Fibroblast of lung (primary cell): ENCODE measurements at regions not wholly inside any gene's neighbourhood (a gene's known extent, or its start where the extent isn't known, plus 50 kb on each side); places are given as distances from the start of the nearest gene placed in this dataset.
"Not testable (repeated sequence)": the region's sequence is repeated elsewhere in the genome, so short reads cannot be mapped to it uniquely, and the experiment has no call there.

Experiments used
- DNase-seq, 2 donors: peaks; one replicate each; pipeline versions ENCODE4 v3.0.0 to v3.0.0-alpha.2; 2010; ENCODE audit warnings: low read depth in 2 of 2
- H2AFZ ChIP-seq: 2 replicates; pipeline ENCODE4 v1.5.1; 2012; ENCODE audit warnings: low read length, control low read depth, inconsistent platforms
- H3K27ac ChIP-seq: 2 replicates; pipeline ENCODE4 v1.5.1; 2011; ENCODE audit warnings: low read length, control low read depth; ENCODE audit not compliant: insufficient read depth
- H3K27me3 ChIP-seq: 2 replicates; pipeline ENCODE4 v1.5.1; 2011; ENCODE audit warnings: mild to moderate bottlenecking, low read length; ENCODE audit not compliant: control insufficient read depth, insufficient read depth
- H3K36me3 ChIP-seq: 2 replicates; pipeline ENCODE4 v1.5.1; 2011; ENCODE audit warnings: low read length; ENCODE audit not compliant: control insufficient read depth, insufficient read depth
- H3K4me1 ChIP-seq: 2 replicates; pipeline ENCODE4 v1.5.1; 2011; ENCODE audit warnings: low read length; ENCODE audit not compliant: control insufficient read depth, insufficient read depth; ENCODE audit errors: extremely low read depth
- H3K4me2 ChIP-seq: 2 replicates; pipeline ENCODE4 v1.5.1; 2011; ENCODE audit warnings: low read length, control low read depth; ENCODE audit not compliant: insufficient read depth; ENCODE audit errors: extremely low read depth
- H3K4me3 ChIP-seq, 4 experiments: fragments of 200-600 bp in 1 of 4; sonication (generic) in 1 of 4; replicated peaks in 1 of 4; 2 replicates each; pipeline ENCODE4 v1.5.1; 2011 to 2016; ENCODE audit warnings: low read length in 4 of 4, low read depth in 3 of 4, mild to moderate bottlenecking in 3 of 4, control low read depth in 2 of 4, inconsistent platforms in 1 of 4, mixed read lengths in 1 of 4; ENCODE audit not compliant: insufficient read depth in 1 of 4; ENCODE audit errors: control extremely low read depth in 1 of 4
- H3K79me2 ChIP-seq: 2 replicates; pipeline ENCODE4 v1.5.1; 2012; ENCODE audit warnings: mild to moderate bottlenecking, low read length, inconsistent platforms; ENCODE audit not compliant: control insufficient read depth, insufficient read depth
- H3K9ac ChIP-seq: 2 replicates; pipeline ENCODE4 v1.5.1; 2011; ENCODE audit warnings: mild to moderate bottlenecking, low read length, control low read depth; ENCODE audit not compliant: insufficient read depth
- H3K9me3 ChIP-seq: 2 replicates; pipeline ENCODE4 v1.5.1; 2012; ENCODE audit warnings: low read depth, low read length; ENCODE audit not compliant: control insufficient read depth, insufficient read depth
- H4K20me1 ChIP-seq: 2 replicates; pipeline ENCODE4 v1.5.1; 2011; ENCODE audit warnings: low read length; ENCODE audit not compliant: control insufficient read depth, insufficient read depth; ENCODE audit errors: extremely low read depth
- CTCF ChIP-seq, 2 donors: IDR thresholded peaks in 1 of 2; conservative IDR thresholded peaks in 1 of 2; 1 replicate in 1 of 2; 2 replicates in 1 of 2; pipeline ENCODE4 v1.5.1; 2011 to 2012; ENCODE audit warnings: low read length in 2 of 2, control low read depth in 1 of 2, inconsistent platforms in 1 of 2, low read depth in 1 of 2, mild to moderate bottlenecking in 1 of 2
- EZH2 ChIP-seq: IDR thresholded peaks from 2 replicates; pipeline ENCODE4 v1.5.1; 2012; ENCODE audit warnings: low read length, control low read depth, mild to moderate bottlenecking; ENCODE audit errors: missing control alignments

- peak overlapping the region in 1 of 4 experiments; percentile 12 for H3K4me3 ChIP-seq
- no peaks in the 10 kb centered on the region for H3K27me3 ChIP-seq
- peaks cover 7% of the 10 kb centered on the region for H3K4me1 ChIP-seq
- no peak overlapping the region for H2AFZ ChIP-seq
- peak; percentile 75 to 88 for DNase-seq
- H3K9ac ChIP-seq = no peak overlapping the region
- H3K27ac ChIP-seq = no peak overlapping the region
- H4K20me1 ChIP-seq = no peaks in the 10 kb centered on the region
- H3K36me3 ChIP-seq = no peaks in the 10 kb centered on the region
- H3K4me2 ChIP-seq = no peak overlapping the region
- no peak for TF ChIP-seq CTCF (conservative IDR thresholded peaks at IDR 0.05 in 1 of 2, IDR thresholded peaks at IDR 0.05 in 1 of 2; ENCODE audit: low read depth in 1 of 2, low read length in 2 of 2)
- TF ChIP-seq EZH2 = no peak
- no peaks in the 10 kb centered on the region for H3K9me3 ChIP-seq
- no peaks in the 10 kb centered on the region for H3K79me2 ChIP-seq
These were observed 161.3 kb downstream of the SOX4 start for GRCh38 chr6:21754891-21755290.

DNA sequence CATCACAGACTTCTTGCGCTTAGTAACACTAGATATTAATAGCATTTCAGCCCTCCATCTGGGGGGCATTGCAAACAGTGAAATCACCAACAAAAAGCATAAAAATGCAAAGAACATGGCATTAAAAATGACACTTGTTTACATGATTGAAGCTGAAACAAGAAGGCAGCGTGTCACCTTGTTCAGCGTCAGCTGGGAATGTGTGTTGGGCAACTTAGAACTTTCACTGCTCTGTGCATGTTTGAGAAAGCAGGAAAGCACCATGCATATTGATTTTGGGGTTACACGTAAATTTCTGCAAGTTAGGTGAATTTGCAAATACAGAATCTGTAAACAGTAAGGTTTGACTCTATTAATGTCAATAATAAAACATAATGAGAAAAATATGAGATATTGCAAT lies 162.9 kb downstream of the SOX4 start:
- DNase-seq = no peak
- Histone ChIP-seq H3K27ac (no peak overlapping the region), H3K27me3 (no peaks in the 10 kb centered on the region), H3K4me3 (no peak overlapping the region), H2AFZ (no peak overlapping the region), H3K36me3 (no peaks in the 10 kb centered on the region), H3K79me2 (no peaks in the 10 kb centered on the region), H3K9me3 (no peaks in the 10 kb centered on the region), H3K9ac (no peak overlapping the region), H4K20me1 (no peaks in the 10 kb centered on the region), H3K4me2 (no peak overlapping the region), H3K4me1 (peaks cover 7% of the 10 kb centered on the region)
- no peak for TF ChIP-seq CTCF (conservative IDR thresholded peaks at IDR 0.05 in 1 of 2, IDR thresholded peaks at IDR 0.05 in 1 of 2; ENCODE audit: low read depth in 1 of 2, low read length in 2 of 2)
- no peak for TF ChIP-seq EZH2

DNA sequence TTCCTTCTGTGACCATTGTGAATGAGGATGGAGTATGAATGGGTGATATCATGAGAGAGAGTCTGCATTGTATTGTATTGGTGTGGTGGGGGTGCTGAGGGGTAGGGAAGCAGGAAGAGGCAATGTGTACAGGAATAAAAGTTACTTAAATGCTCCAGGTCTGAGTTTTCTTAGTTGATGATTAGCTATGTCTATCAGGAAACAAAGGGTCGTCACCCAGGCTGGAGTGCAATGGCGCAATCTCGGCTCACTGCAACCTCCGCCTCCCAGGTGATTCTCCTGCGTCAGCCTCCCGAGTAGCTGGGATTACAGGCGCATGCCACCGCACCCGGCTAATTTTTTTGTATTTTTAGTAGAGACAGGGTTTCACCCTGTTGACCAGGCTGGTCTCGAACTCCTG lies 163.8 kb downstream of the SOX4 start:
- not testable (repeated sequence) for H3K36me3 ChIP-seq, DNase-seq, H3K27me3 ChIP-seq, H3K79me2 ChIP-seq, H3K9me3 ChIP-seq, H3K9ac ChIP-seq, H2AFZ ChIP-seq, H4K20me1 ChIP-seq, H3K4me2 ChIP-seq, H3K4me1 ChIP-seq, H3K4me3 ChIP-seq, H3K27ac ChIP-seq
